Astrocyte of the spinal cord (primary cell): ENCODE measurements at regions not wholly inside any gene's neighbourhood (a gene's known extent, or its start where the extent isn't known, plus 50 kb on each side); places are given as distances from the start of the nearest gene placed in this dataset.

ENCODE experiments used
- DNase-seq: peaks from one replicate; pipeline ENCODE4 v3.0.0; 2011; ENCODE audit warnings: low read depth, low spot score
- H3K4me3 ChIP-seq: 2 replicates; pipeline ENCODE4 v1.5.1; 2011; ENCODE audit warnings: low read depth, mild to moderate bottlenecking, low read length, moderate library complexity
- in situ Hi-C: cut with HindIII; loops from 2 replicates; pipeline ENCODE4 v1.10.0; 2017; ENCODE audit warnings: low sequenced_read_pairs
- TF ChIP-seq, protein P1 (sequence below): IDR thresholded peaks from 2 replicates; pipeline ENCODE4 v1.5.1; 2012; ENCODE audit warnings: low read depth, mild to moderate bottlenecking, low read length, inconsistent platforms

DNA sequence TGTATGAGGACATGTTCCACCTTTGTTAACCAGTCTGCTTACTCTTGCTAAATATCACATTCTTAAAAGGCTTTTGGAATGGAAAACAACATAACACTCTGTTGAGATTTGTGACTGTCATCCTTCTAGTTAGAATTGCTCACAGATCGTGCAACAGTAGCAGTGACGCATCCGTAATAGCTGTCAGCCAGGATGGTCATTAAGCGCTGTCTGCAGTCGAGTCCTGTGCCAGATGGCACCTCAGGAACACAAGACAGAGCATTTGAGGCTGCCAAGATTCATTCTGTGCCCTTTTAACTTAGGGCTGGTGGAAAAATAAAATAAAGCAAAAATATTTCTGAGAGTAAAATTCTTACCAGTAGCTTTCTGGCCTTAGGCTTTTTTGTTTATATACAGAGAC lies 348.6 kb downstream of the ANKRD7 start:
- no peak overlapping the region for H3K4me3 ChIP-seq
- TF ChIP-seq, protein P1, sequence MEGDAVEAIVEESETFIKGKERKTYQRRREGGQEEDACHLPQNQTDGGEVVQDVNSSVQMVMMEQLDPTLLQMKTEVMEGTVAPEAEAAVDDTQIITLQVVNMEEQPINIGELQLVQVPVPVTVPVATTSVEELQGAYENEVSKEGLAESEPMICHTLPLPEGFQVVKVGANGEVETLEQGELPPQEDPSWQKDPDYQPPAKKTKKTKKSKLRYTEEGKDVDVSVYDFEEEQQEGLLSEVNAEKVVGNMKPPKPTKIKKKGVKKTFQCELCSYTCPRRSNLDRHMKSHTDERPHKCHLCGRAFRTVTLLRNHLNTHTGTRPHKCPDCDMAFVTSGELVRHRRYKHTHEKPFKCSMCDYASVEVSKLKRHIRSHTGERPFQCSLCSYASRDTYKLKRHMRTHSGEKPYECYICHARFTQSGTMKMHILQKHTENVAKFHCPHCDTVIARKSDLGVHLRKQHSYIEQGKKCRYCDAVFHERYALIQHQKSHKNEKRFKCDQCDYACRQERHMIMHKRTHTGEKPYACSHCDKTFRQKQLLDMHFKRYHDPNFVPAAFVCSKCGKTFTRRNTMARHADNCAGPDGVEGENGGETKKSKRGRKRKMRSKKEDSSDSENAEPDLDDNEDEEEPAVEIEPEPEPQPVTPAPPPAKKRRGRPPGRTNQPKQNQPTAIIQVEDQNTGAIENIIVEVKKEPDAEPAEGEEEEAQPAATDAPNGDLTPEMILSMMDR, result no peak
- in situ Hi-C loops, result no loop called here

DNA sequence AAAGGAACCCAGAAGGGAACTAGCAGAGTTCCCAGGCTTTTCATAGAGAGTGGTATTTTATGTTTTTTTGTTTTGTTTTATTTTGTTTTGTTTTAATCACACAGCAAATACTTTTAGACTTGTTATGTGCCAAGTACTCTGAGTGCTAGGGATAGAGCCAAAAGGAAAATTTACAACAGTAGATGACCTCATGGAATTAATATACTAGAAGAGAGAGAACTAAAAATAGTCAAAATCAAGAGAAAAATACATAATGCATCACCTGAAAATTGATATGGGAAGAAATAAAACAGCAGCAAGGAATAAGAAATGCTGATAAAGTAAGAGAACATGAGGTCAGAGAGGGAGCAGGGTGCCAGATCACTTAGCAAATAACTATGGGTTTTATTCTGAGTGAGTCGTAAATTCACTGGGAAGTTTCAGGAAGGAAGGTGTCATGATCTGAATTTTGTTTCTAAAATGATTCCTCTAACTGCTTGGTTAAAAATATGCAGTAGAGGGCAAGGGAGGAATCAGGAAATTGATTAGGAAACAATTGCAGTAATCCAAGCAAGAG lies 351.0 kb downstream of the ANKRD7 start:
- TF ChIP-seq, protein P1, result no peak
- no peak overlapping the region for H3K4me3 ChIP-seq
- in situ Hi-C loops, result no loop called here
- DNase-seq, result no peak

More for the DNA sequence above, 348.6 kb downstream of the ANKRD7 start:
- peak; percentile 39 for DNase-seq

DNA sequence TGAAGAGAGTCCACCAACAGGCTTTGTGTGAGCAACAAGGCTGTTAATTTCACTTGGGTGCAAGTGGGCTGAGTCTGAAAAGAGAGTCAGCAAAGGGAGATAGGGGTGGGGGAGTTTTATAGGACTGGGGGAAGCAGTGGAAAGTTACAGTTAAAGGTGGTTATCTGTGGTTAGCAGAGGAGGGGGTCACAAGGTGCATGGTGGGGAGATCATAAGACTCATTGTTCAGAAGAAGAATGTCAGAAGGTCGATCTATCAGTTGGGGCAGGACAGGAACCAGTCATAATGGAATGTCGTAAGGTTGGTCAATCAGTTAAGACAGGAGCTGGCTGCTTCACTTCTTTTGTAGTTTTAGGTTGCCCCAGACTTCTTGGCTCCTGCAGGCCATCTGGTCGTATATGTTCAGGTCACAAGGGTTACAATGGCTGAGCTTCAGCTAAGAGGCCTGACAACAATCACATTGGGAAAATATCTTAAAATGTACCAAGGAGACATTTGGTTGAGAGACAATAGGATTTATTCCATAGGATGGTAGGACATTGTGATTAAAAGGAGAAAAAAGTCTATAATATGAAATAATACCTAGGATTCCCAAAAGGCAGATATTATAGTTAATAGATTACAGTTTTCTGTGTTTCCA lies 356.4 kb downstream of the ANKRD7 start:
- in situ Hi-C loops, result no loop called here
- H3K4me3 ChIP-seq, result no peak overlapping the region
- no peak for DNase-seq
- TF ChIP-seq, protein P1, result no peak

DNA sequence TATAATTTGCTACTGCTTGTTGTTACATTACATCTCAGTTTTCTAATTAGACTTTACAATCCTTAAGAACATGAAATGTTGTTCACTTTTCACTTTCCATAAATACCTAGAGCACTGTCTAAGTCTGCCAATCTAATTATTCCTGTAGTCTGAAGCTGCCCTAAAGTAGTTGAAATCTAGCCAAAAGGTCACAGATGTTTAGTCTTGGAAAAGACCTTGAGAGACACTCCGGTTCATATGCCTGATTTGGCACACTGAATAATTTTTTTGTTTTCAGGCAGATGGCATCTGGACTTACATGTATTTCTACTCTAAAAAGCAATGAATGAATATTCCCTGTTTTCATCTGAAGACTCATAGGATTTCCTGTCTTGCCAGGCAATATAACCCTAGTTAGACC lies 359.1 kb downstream of the ANKRD7 start:
- TF ChIP-seq, protein P1, result no peak
- in situ Hi-C loops, result no loop called here
- no peak overlapping the region for H3K4me3 ChIP-seq
- no peak for DNase-seq

DNA sequence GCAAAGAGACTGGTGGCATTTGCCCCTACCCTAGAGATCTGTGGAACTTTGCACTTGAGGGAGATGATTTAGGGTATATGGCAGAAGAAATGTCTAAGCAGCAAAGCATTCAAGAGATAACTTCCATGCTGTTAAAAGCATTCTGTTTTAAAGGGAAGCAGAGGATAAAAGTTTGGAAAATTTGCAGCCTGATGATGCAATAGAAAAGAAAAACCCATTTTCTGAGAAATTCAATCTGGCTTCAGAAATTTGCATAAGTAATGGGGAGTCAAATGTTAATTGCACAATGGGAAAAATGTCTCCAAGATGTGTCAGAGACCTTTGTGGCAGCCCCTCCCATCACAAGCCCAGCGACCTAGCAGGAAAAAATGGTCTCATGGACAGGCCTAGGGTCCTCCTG lies 361.7 kb downstream of the ANKRD7 start:
- no peak overlapping the region for H3K4me3 ChIP-seq
- TF ChIP-seq, protein P1, result no peak
- in situ Hi-C loops, result no loop called here
- DNase-seq, result no peak

DNA sequence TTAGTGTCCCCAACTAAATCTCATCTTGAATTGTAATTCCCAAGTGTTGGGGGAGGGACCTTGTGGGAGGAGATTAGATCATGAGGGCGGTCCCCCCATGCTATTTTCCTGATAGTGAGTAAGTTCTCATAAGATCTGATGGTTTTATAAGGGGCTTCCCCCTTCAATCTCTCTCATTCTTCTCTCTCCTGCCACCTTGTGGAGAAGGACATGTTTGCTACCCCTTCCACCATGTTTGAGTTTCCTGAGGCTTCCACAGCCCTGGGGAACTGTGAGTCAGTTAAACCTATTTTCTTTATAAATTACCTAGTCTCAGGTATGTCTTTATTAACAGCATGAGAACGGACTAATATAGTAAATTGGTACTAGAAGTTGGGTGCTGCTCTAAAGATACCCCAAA lies 365.6 kb downstream of the ANKRD7 start:
- in situ Hi-C loops, result no loop called here
- TF ChIP-seq, protein P1, result peak; percentile 53
- no peak overlapping the region for H3K4me3 ChIP-seq
- peak; percentile 9 for DNase-seq
